Neural progenitor cell (in vitro differentiated cells): ENCODE measurements at regions not wholly inside any gene's neighbourhood (a gene's known extent, or its start where the extent isn't known, plus 50 kb on each side); places are given as distances from the start of the nearest gene placed in this dataset.

Experiments used
- DNase-seq: peaks from one replicate; pipeline ENCODE4 v3.0.0-alpha.2; 2016; ENCODE audit warnings: low spot score
- H2AFZ ChIP-seq: fragments of 200-600 bp; sonication (generic); replicated peaks from 2 replicates; pipeline ENCODE4 v1.6.1; 2016; ENCODE audit warnings: antibody characterized with exemption
- H3F3A ChIP-seq: fragments of 200-600 bp; sonication (generic); 2 replicates; pipeline ENCODE4 v1.6.1; 2016; ENCODE audit warnings: antibody characterized with exemption, low read depth
- H3K27ac ChIP-seq: fragments of 200-600 bp; sonication (generic); 2 replicates; pipeline ENCODE4 v1.5.1; 2016; ENCODE audit warnings: mild to moderate bottlenecking
- H3K27me3 ChIP-seq: fragments of 200-600 bp; sonication (generic); 2 replicates; pipeline ENCODE4 v1.6.1; 2016; ENCODE audit warnings: mild to moderate bottlenecking, moderate library complexity
- H3K36me3 ChIP-seq: fragments of 200-600 bp; sonication (generic); 2 replicates; pipeline ENCODE4 v1.5.1; 2016
- H3K4me1 ChIP-seq: fragments of 200-600 bp; sonication (generic); 2 replicates; pipeline ENCODE4 v1.6.1; 2016; ENCODE audit warnings: mixed run types
- H3K4me2 ChIP-seq: fragments of 200-600 bp; sonication (generic); 2 replicates; pipeline ENCODE4 v1.6.1; 2016
- H3K4me3 ChIP-seq: fragments of 200-600 bp; sonication (generic); 2 replicates; pipeline ENCODE4 v1.5.1; 2016
- H3K79me2 ChIP-seq: fragments of 200-600 bp; sonication (generic); 2 replicates; pipeline ENCODE4 v1.6.1; 2016; ENCODE audit warnings: low read depth
- H3K9ac ChIP-seq: fragments of 200-600 bp; sonication (generic); 2 replicates; pipeline ENCODE4 v1.6.1; 2016
- H3K9me3 ChIP-seq: fragments of 200-600 bp; sonication (generic); 2 replicates; pipeline ENCODE4 v1.5.1; 2016; ENCODE audit warnings: low read depth
- H4K20me1 ChIP-seq: fragments of 200-600 bp; sonication (generic); 2 replicates; pipeline ENCODE4 v1.6.1; 2016; ENCODE audit warnings: low read depth
- H3K27ac Mint-ChIP-seq: 3 replicates; pipeline ENCODE4 v1.8.0; 2021; ENCODE audit warnings: mixed read lengths
- H3K27me3 Mint-ChIP-seq: 2 replicates; pipeline ENCODE4 v1.8.0; 2022; ENCODE audit warnings: low read depth, mild to moderate bottlenecking, inconsistent platforms, moderate library complexity, mixed read lengths; ENCODE audit not compliant: insufficient read depth
- H3K36me3 Mint-ChIP-seq: 3 replicates; pipeline ENCODE4 v1.8.0; 2021; ENCODE audit warnings: mixed read lengths
- H3K4me1 Mint-ChIP-seq: 3 replicates; pipeline ENCODE4 v1.8.0; 2021; ENCODE audit warnings: mixed read lengths
- H3K4me3 Mint-ChIP-seq: 3 replicates; pipeline ENCODE4 v1.8.0; 2021; ENCODE audit warnings: mild to moderate bottlenecking, moderate library complexity, mixed read lengths
- H3K9me3 Mint-ChIP-seq: 3 replicates; pipeline ENCODE4 v1.8.0; 2020; ENCODE audit warnings: mixed read lengths
- EZH2 ChIP-seq: fragments of 200-600 bp; sonication (generic); IDR thresholded peaks from 2 replicates; pipeline ENCODE4 v1.6.1; 2017; ENCODE audit warnings: antibody characterized with exemption, mild to moderate bottlenecking, moderate library complexity
- EZH2phosphoT487 ChIP-seq: fragments of 200-600 bp; sonication (generic); IDR thresholded peaks from 2 replicates; pipeline ENCODE4 v1.6.1; 2017; ENCODE audit warnings: antibody characterized with exemption
- TF ChIP-seq, protein P1 (sequence below): fragments of 200-600 bp; sonication (generic); IDR thresholded peaks from 2 replicates; pipeline ENCODE4 v1.5.1; 2017; ENCODE audit warnings: antibody characterized with exemption, mild to moderate bottlenecking

DNA sequence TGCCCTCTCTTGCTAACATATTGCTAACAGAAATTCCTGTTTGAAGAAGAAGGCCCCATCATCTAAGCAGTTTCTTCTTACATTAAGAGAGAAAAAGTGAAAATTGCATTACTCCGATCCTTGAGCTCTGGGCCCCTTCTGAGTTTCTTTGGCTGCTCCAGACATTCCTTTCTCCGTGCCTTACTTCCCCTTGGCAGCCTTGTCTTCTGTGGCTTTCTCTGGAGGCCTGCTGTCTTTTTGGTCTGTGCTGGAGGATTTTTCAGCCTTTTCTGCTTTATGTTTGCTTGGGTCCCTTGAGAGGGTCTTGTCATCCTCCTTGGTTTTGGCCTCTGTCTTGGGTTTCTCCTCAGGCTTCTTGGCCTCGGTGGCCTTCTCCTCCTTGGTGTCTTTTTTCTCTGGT lies 378.8 kb upstream of the CHD6 start:
- no peak for DNase-seq
- H3K4me1 Mint-ChIP-seq, result no peaks in the 10 kb centered on the region
- H3K36me3 Mint-ChIP-seq, result peaks cover 6% of the 10 kb centered on the region
- peaks cover 7% of the 10 kb centered on the region for H3K9me3 Mint-ChIP-seq
- H3K4me3 Mint-ChIP-seq, result no peak overlapping the region
- H3K27ac Mint-ChIP-seq, result no peak overlapping the region
- no peak overlapping the region for H2AFZ ChIP-seq
- TF ChIP-seq EZH2phosphoT487, result no peak
- TF ChIP-seq, protein P1, sequence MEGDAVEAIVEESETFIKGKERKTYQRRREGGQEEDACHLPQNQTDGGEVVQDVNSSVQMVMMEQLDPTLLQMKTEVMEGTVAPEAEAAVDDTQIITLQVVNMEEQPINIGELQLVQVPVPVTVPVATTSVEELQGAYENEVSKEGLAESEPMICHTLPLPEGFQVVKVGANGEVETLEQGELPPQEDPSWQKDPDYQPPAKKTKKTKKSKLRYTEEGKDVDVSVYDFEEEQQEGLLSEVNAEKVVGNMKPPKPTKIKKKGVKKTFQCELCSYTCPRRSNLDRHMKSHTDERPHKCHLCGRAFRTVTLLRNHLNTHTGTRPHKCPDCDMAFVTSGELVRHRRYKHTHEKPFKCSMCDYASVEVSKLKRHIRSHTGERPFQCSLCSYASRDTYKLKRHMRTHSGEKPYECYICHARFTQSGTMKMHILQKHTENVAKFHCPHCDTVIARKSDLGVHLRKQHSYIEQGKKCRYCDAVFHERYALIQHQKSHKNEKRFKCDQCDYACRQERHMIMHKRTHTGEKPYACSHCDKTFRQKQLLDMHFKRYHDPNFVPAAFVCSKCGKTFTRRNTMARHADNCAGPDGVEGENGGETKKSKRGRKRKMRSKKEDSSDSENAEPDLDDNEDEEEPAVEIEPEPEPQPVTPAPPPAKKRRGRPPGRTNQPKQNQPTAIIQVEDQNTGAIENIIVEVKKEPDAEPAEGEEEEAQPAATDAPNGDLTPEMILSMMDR, result no peak
- TF ChIP-seq EZH2, result no peak
- H3K27me3 ChIP-seq, result no peaks in the 10 kb centered on the region
- no peak overlapping the region for H3K4me3 ChIP-seq
- no peaks in the 10 kb centered on the region for H3K79me2 ChIP-seq
- H3K36me3 ChIP-seq, result no peaks in the 10 kb centered on the region
- H3K27me3 Mint-ChIP-seq, result peaks cover 5% of the 10 kb centered on the region
- no peaks in the 10 kb centered on the region for H4K20me1 ChIP-seq
- H3K9ac ChIP-seq, result no peak overlapping the region
- H3K4me1 ChIP-seq, result no peaks in the 10 kb centered on the region
- H3F3A ChIP-seq, result no peaks in the 10 kb centered on the region
- H3K27ac ChIP-seq, result no peak overlapping the region
- no peaks in the 10 kb centered on the region for H3K9me3 ChIP-seq
- no peak overlapping the region for H3K4me2 ChIP-seq

DNA sequence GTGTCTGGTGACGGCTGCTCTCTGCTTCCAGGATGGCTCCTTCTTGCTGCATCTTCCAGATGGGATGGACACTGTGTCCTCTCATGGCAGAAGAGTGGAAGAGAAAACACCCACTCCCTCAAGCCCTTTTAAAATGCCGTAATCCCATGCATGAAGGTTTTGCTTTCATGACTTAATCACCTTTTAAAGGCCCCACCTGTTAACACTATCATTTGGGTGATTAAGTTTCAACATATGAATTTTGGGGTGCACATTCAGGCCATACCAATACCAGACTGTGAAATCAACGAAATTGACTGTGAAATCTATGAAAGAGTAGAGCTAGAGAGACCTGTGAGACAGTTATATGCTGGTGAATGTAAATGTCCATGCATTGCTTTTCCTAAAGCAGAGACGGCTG lies 374.3 kb upstream of the CHD6 start:
- Histone ChIP-seq H3K9me3 (no peaks in the 10 kb centered on the region), H3F3A (no peaks in the 10 kb centered on the region), H3K79me2 (no peaks in the 10 kb centered on the region), H3K4me1 (peaks cover 7% of the 10 kb centered on the region), H3K36me3 (peaks cover 3% of the 10 kb centered on the region), H2AFZ (no peak overlapping the region), H3K27ac (no peak overlapping the region), H3K4me3 (no peak overlapping the region), H3K9ac (no peak overlapping the region), H4K20me1 (no peaks in the 10 kb centered on the region), H3K4me2 (no peak overlapping the region), H3K27me3 (no peaks in the 10 kb centered on the region)
- Mint-ChIP-seq H3K27ac (no peak overlapping the region), H3K9me3 (no peaks in the 10 kb centered on the region), H3K27me3 (no peaks in the 10 kb centered on the region), H3K4me3 (no peak overlapping the region), H3K4me1 (peaks cover 10% of the 10 kb centered on the region), H3K36me3 (no peaks in the 10 kb centered on the region)
- no peak for DNase-seq
- TF ChIP-seq EZH2phosphoT487 (no peak), EZH2 (no peak)
- TF ChIP-seq, protein P1, result no peak

DNA sequence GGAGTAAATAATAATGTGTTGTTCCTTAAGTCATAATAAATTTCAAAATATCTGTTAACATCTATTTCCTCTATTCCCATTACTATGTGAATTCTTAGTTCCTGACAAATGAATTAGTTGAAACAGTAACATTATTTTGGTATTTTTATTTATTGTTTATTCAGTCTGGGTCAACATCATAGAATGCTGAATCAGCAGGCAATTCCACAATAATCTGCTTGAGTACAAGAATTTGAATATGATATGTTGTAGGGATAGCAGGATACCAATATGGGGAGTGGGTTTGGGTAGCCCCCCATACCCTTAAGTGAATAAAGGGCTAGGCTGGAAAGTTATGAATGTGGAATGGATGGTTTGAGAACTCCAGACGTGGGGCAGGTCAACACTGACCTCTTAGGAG lies 373.2 kb upstream of the CHD6 start:
- Histone ChIP-seq H3K4me2 (no peak overlapping the region), H4K20me1 (no peaks in the 10 kb centered on the region), H3K27ac (no peak overlapping the region), H3K4me3 (no peak overlapping the region), H3K4me1 (peaks cover 7% of the 10 kb centered on the region), H3F3A (no peaks in the 10 kb centered on the region), H2AFZ (no peak overlapping the region), H3K9ac (no peak overlapping the region), H3K9me3 (no peaks in the 10 kb centered on the region), H3K79me2 (no peaks in the 10 kb centered on the region), H3K27me3 (no peaks in the 10 kb centered on the region), H3K36me3 (peaks cover 3% of the 10 kb centered on the region)
- no peak for DNase-seq
- H3K27ac Mint-ChIP-seq, result no peak overlapping the region
- no peaks in the 10 kb centered on the region for H3K9me3 Mint-ChIP-seq
- TF ChIP-seq, protein P1, result no peak
- TF ChIP-seq EZH2 (no peak), EZH2phosphoT487 (no peak)
- H3K4me3 Mint-ChIP-seq, result no peak overlapping the region
- no peaks in the 10 kb centered on the region for H3K27me3 Mint-ChIP-seq
- H3K4me1 Mint-ChIP-seq, result peaks cover 10% of the 10 kb centered on the region
- no peaks in the 10 kb centered on the region for H3K36me3 Mint-ChIP-seq
